HG03097 (cell line): ENCODE measurements at regions not wholly inside any gene's neighbourhood (a gene's known extent, or its start where the extent isn't known, plus 50 kb on each side); places are given as distances from the start of the nearest gene placed in this dataset.

Experiments used
- ATAC-seq: cut with Tn5 transposase; IDR thresholded peaks from one replicate; pipeline ENCODE4 v1.9.1; 2021; ENCODE audit not compliant: unreplicated experiment, low FRiP score

DNA sequence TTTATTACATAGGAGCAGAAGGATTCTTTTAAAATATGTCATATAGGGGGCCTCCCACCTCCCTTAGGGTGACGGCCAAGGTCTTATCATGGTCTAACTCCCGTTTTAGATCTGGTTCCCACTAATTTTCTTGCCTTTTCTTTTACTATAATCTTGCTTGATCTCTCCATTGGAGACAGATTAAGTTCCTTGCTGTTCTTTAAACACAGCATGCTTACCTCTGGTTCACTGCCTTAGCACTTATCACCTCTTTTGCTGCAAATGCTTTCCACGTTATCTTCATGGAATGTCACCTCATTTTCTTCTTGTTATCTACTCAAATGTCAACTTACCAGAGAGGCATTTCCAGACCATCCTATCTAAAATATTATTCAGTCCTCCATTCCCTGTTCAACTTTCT lies 1047.6 kb downstream of the TLE4 start:
- ATAC-seq = no peak

DNA sequence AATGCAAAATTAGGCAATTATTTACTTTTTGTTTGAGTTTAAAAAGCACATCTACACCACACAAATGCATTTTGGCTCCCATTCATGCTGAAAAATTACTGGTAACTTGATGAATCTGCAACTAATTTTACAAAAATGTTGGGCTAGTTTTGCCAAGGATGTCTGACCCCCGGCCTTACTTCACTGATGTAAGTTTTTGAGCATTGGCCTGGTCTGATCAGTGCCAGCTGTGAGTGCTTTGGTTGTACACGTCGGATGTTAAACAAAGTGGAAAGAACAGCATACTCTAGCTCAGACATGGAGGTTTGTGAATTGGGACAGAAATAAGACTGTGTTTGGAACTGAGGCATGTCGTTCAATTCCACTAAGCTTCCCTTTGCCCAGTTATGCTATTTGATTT lies 1044.2 kb downstream of the TLE4 start:
- ATAC-seq = no peak

DNA sequence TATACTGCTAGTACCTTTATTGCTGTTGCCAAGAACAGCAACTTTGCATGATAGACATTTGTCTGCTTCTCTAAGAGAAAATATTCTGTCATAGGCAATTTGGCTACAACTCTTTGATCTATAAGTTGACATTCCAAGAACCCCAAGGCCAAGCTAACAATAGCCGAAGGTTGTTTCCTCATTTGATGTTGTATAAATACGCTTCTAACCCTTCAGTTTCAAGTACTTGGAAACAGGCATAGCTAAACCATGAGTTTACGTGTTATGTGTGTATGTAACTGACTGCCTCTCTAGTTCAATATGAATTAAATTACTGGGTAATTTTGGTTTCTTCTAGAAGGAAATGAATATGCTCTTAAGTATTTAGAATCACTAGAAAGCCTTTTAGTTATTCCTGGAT lies 1034.0 kb downstream of the TLE4 start:
- ATAC-seq = no peak

GRCh38 chr9:80605129-80605528 lies 1033.4 kb downstream of the TLE4 start:
- no peak for ATAC-seq

- no peak for ATAC-seq
These were observed 1030.5 kb downstream of the TLE4 start for GRCh38 chr9:80602291-80602690.

- no peak for ATAC-seq
These were observed 1024.8 kb downstream of the TLE4 start for GRCh38 chr9:80596579-80596978.

GRCh38 chr9:80595192-80595591 lies 1023.4 kb downstream of the TLE4 start:
- ATAC-seq = no peak

DNA sequence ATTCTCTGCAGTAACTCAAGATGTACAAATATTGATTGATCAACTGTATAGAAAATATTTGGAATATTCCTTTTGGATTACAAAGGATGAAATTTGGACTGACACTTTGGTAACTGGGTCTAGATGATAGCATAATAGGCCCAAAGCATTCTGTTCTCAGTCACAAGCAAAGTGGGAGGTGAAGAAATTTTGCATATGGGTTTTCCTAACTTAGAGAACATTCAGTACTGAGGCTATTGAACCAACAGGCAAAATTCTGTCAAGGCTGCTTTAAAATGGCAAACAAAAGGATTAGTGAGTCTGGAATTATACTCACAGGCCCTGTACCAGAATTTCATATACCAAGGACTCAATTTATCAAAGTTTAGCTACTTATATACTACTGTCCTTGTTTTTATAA lies 1020.6 kb downstream of the TLE4 start:
- ATAC-seq = no peak

DNA sequence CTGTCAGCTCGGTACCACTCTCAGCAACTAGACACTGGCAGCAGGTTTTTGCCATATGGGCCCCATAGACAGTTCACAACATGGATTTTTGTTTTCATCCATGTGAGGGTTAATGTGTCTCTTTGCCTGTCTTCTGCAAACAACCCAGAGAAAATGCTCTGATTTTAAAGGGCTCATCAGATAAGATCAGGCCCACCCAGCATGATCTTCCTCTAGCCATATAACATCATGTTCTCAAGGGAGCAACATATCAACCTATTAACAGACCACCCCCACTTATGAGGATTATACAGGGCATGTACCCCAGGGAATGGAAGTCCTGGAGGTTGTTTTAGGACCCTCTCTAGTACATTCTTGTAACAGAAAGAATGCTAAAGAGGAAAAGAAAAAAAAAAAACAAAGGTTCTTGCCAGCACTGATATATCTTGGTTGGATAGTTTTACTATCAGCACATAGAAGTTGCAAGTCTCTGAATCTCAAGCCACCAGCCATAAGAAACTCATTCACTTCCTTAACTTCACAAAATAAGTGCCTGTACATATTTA lies 1015.1 kb downstream of the TLE4 start:
- no peak for ATAC-seq

GRCh38 chr9:80571953-80572352 lies 1000.2 kb downstream of the TLE4 start:
- ATAC-seq = no peak

GRCh38 chr9:80569236-80569635 lies 997.5 kb downstream of the TLE4 start:
- ATAC-seq = no peak

DNA sequence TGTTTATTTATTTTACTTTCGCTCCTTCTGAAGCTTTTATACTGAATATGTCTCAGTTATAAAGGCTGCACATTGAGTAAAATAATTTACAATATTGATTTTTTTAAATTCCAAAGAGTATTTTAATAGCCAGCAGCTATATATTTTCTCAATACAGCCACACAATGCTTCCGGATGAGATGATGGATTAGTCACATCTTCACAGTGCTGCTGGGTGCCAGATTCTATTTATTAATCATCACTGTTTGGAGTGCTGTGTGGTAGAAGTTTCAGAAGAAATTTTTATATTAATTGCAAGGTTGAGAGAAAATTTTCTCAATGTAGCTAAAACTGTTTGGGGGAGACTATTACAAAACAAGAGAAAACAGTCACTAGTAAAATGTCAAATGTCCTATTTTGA lies 989.8 kb downstream of the TLE4 start:
- no peak for ATAC-seq

DNA sequence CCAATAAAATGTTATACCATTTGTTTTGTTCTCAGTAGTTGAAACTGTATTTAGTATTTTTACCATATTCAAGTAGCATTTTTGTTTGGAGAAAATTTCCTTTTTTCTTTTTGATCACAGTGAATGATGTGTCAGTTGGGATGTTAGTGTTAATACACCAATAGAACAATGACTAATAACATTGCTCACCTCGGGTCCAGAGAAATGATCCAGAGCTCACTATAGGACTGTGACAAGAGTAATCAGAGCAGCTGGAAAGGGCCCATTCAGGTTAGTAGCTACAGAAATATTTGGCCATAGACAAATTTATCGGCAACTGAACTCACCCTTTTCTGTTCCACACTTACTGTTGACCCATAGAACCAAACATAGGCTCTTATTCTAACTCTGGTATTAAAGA lies 989.2 kb downstream of the TLE4 start:
- no peak for ATAC-seq

GRCh38 chr9:80557256-80557655 lies 985.5 kb downstream of the TLE4 start:
- no peak for ATAC-seq

DNA sequence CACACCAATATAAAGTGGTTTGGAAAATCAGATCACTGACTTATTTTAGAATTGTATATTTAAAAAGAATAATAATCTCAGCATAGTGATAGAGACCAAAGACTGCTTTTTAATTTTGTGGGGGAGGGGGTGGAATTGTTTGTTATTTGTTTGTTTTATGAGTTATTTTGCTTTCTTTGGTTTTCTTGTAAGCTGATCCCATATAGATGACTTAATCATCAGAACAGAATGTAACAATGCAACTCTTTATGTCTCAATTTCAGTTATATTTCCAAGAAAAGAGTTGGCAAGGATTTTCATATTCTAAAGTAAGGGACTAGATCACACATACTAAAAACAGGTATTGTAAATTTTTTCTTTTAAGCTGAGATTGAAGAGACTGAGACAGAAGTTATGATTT lies 984.9 kb downstream of the TLE4 start:
- ATAC-seq = no peak

- no peak for ATAC-seq
These were observed 984.1 kb downstream of the TLE4 start for GRCh38 chr9:80555782-80556325.

DNA sequence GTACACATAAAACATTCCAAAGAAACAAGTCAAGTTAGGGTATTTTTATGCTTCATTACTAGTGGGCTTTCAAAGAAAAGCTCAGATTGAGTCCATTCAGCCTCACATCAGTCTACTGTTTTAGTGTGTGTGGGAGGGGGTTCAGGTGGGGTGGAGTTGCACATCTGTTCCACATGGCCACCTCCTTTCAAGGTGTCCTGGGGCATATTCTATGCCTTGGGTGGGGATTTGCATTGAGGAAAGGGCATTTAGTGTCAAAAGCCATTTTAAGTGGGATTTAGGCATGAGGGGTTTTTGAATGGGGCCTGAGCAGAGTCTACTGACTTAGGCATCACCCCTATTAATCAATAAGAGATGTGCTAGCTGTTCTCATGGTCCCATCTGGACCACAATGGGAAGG lies 983.1 kb downstream of the TLE4 start:
- no peak for ATAC-seq

- no peak for ATAC-seq
These were observed 982.5 kb downstream of the TLE4 start for GRCh38 chr9:80554301-80554700.

DNA sequence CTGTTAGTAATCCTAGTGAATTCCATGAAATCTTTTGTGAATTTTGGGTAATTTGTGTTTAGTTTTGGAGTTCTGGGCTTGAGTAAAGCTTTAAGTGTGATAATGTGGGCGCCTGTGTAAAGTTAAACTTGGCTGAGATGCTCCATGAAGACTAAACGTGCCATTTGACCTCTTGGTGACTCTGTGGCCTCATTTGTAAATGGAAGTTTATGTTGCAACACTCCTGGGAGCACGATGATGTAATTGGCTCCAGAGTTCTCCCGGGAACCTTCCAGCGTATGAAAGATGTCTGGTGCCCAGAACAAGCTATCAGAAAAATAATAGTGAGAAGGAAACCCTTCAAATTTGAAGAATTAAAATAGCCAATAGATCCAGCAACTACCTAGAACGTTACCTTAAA lies 981.2 kb downstream of the TLE4 start:
- ATAC-seq = no peak

DNA sequence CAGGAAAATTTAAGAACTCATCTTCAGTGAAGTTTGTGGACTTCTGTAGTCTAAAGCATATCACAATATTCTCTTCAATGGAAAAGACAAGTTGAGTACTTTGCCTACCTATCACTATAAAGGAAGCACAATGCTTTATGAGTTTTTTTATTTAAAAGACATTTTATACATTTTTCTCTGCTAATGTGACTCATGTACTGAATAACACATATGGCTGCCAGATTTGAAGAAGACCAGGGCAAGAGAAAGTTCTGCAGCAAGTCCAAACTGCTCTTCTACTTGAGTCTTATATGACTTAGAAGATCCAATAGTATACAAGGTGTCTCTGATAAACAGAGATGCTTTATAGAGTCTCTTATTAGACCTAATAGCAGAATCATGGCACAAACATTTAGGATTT lies 978.4 kb downstream of the TLE4 start:
- no peak for ATAC-seq

- no peak for ATAC-seq
These were observed 975.8 kb downstream of the TLE4 start for GRCh38 chr9:80547613-80548012.

GRCh38 chr9:80540387-80540786 lies 968.6 kb downstream of the TLE4 start:
- ATAC-seq = no peak

DNA sequence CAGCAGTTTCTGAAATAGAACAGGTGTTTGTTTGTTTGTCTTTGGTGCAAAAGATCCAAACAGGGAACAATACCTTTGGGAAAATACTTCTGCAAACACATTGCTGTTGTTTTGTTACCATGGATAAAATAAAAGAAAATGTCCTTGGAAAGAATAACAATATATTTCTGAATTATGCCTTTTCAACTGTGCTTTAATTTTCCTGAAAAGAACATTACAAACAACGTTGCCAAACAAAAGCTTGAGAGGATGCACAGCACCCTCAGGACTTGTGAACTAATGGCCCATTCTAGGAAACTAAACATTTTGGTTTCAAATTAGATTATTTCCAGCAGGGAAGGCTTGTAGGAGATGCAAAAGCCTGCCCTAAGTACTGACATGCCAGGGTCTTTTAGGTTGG lies 967.2 kb downstream of the TLE4 start:
- no peak for ATAC-seq
